ENCODE measurements at regions not wholly inside any gene's neighbourhood (a gene's known extent, or its start where the extent isn't known, plus 50 kb on each side); places are given as distances from the start of the nearest gene placed in this dataset.

- no peaks in the 10 kb centered on the region for H3K36me3 ChIP-seq (ENCODE audit: control insufficient read depth in 2 of 2, extremely low read depth in 1 of 2, insufficient read depth in 2 of 2, low read length in 2 of 2)
- no peak for FAIRE-seq
- TF ChIP-seq POLR2A (IDR thresholded peaks at IDR 0.05; ENCODE audit: low read depth, low read length) (no peak), CTCF (IDR thresholded peaks at IDR 0.05; ENCODE audit: extremely low read depth in 1 of 2, insufficient read depth in 1 of 2, low read depth in 1 of 2, low read length in 2 of 2) (no peak), POLR2AphosphoS5 (IDR thresholded peaks at IDR 0.05; ENCODE audit: insufficient read depth, low read depth, low read length) (no peak), MYC (IDR thresholded peaks at IDR 0.05; ENCODE audit: low read depth, low read length) (no peak), GATA2 (IDR thresholded peaks at IDR 0.05; ENCODE audit: insufficient read depth, insufficient read length, low read depth, low read length) (no peak), FOS (IDR thresholded peaks at IDR 0.05; ENCODE audit: borderline replicate concordance, insufficient read depth, low read length) (no peak), EZH2 (IDR thresholded peaks at IDR 0.05; ENCODE audit: borderline replicate concordance, low read depth, low read length, severe bottlenecking) (no peak), MAX (IDR thresholded peaks at IDR 0.05; ENCODE audit: insufficient read depth, insufficient read length) (no peak), JUN (IDR thresholded peaks at IDR 0.05; ENCODE audit: borderline replicate concordance, insufficient read depth, insufficient read length, low read depth) (no peak)
- H3K9me3 ChIP-seq (replicated peaks; ENCODE audit: control insufficient read depth, insufficient read depth, low read length) = peaks cover 1% of the 10 kb centered on the region
- no peak for DNase-seq (ENCODE audit: low read depth, low spot score)
- BruUV-seq (replicated peaks) = no TSS peak
- ChIA-PET POLR2A (no interaction called here), CTCF (no interaction called here)
- no peak overlapping the region for H3K4me3 ChIP-seq (replicated peaks in 1 of 3; ENCODE audit: insufficient read depth in 1 of 3, low read depth in 1 of 3, low read length in 3 of 3)
- H3K4me1 ChIP-seq (ENCODE audit: control insufficient read depth, extremely low read depth, insufficient read depth, low read length) = no peaks in the 10 kb centered on the region
- H3K9me1 ChIP-seq (replicated peaks; ENCODE audit: control insufficient read depth, extremely low read depth, insufficient read depth, low read length) = no peaks in the 10 kb centered on the region
- intact Hi-C loops (cut with micrococcal nuclease) = no loop called here
- no peaks in the 10 kb centered on the region for H3K79me2 ChIP-seq (ENCODE audit: control insufficient read depth, insufficient read depth, low read length)
- dilution Hi-C loops (cut with MboI; ENCODE audit: extremely low pct_ligation_motif_present, low sequenced_read_pairs) = no loop called here
- no peak overlapping the region for H2AFZ ChIP-seq (ENCODE audit: low read depth, low read length)
- H3K4me2 ChIP-seq (ENCODE audit: insufficient read depth, low read length) = no peak overlapping the region
- H4K20me1 ChIP-seq (replicated peaks; ENCODE audit: control insufficient read depth, extremely low read depth, insufficient read depth, low read length) = no peaks in the 10 kb centered on the region
- H3K27me3 ChIP-seq (ENCODE audit: control insufficient read depth in 2 of 2, insufficient read depth in 2 of 2, low read length in 2 of 2) = no peaks in the 10 kb centered on the region
- no peak overlapping the region for H3K27ac ChIP-seq (ENCODE audit: insufficient read depth, low read depth, low read length)
- no peak overlapping the region for H3K9ac ChIP-seq (replicated peaks; ENCODE audit: extremely low read depth, insufficient read depth, low read length)
These were observed 1434.7 kb downstream of the SLITRK1 start for GRCh38 chr13:82447416-82448077.

Measured in endothelial cell of umbilical vein (primary cell).